ENCODE measurements at regions not wholly inside any gene's neighbourhood (a gene's known extent, or its start where the extent isn't known, plus 50 kb on each side); places are given as distances from the start of the nearest gene placed in this dataset.

DNA sequence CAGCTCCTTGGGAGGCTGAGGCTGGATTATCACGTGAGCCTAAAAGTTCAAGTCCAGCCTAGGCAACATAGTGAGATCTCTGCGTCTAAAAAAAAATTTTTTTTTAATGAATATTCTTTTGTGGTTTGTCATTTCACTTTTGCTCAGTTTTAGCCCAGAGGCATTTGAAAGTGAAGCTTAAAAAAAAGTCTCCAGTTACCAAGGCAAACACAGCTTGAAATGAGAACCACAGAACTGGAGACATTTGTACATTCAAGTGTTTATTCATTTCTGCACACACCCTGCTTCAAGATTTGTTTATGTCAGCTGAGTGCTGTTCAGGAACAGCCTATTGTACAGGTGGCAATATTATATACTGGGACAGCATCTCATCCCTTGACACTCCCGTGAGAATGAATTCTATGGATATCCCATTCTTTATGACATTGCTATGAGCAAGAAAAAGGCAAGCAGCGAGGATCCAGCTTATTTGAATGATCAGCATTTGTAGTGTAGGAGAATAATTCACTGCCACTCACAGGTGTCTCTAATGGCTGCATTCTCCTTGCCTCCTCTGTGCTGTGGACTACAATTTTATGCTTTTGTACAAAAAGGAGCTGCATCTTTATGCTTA lies 444.8 kb upstream of the GRM7 start:
- H3K27me3 ChIP-seq (ENCODE audit: control insufficient read depth, insufficient read depth, low read length), result no peaks in the 10 kb centered on the region
- H3K4me1 ChIP-seq (ENCODE audit: control insufficient read depth, insufficient read depth, low read length), result no peaks in the 10 kb centered on the region
- no peaks in the 10 kb centered on the region for H3K27me3 Mint-ChIP-seq (ENCODE audit: low read depth in 2 of 2)
- intact Hi-C loops (cut with micrococcal nuclease), result no loop called here
- no peaks in the 10 kb centered on the region for H3K36me3 Mint-ChIP-seq
- no peaks in the 10 kb centered on the region for H3K4me1 Mint-ChIP-seq
- H3K9me3 Mint-ChIP-seq, result peaks cover 3% of the 10 kb centered on the region in 2 donors
- 80% methylated on average over 3 of the region's 4 CpGs for WGBS (ENCODE audit: insufficient coverage)
- H3K4me3 ChIP-seq (ENCODE audit: low read length), result no peak overlapping the region
- no peak overlapping the region for H3K4me3 Mint-ChIP-seq
- H3K27ac Mint-ChIP-seq, result no peak overlapping the region
- no peak overlapping the region for H3K27ac ChIP-seq (ENCODE audit: low read length)
- DNase-seq, result no peak
- H3K9me3 ChIP-seq (ENCODE audit: control insufficient read depth, insufficient read depth, low read length), result no peaks in the 10 kb centered on the region
- no peaks in the 10 kb centered on the region for H3K36me3 ChIP-seq (ENCODE audit: control insufficient read depth, insufficient read depth, low read length)
- TF ChIP-seq, protein P1, sequence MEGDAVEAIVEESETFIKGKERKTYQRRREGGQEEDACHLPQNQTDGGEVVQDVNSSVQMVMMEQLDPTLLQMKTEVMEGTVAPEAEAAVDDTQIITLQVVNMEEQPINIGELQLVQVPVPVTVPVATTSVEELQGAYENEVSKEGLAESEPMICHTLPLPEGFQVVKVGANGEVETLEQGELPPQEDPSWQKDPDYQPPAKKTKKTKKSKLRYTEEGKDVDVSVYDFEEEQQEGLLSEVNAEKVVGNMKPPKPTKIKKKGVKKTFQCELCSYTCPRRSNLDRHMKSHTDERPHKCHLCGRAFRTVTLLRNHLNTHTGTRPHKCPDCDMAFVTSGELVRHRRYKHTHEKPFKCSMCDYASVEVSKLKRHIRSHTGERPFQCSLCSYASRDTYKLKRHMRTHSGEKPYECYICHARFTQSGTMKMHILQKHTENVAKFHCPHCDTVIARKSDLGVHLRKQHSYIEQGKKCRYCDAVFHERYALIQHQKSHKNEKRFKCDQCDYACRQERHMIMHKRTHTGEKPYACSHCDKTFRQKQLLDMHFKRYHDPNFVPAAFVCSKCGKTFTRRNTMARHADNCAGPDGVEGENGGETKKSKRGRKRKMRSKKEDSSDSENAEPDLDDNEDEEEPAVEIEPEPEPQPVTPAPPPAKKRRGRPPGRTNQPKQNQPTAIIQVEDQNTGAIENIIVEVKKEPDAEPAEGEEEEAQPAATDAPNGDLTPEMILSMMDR (IDR thresholded peaks at IDR 0.05), result no peak
- no peak for ATAC-seq

DNA sequence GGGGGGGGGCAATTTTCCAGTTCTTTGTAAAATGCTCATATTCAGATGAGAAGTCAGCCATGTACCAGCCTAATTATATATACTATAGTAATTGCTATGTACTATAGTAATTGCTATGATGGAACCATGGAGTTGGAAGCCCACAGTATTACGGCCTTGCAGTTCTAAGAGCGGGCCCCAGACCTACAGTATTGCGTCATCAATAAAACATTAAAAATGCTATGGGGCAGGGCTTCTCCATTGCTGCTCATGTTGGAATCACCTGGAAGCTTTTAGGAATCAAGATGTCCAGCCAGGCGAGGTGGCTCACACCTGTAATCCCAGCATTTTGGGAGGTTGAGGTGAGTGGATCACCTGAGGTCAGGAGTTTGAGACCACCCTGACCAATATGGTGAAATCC lies 443.7 kb upstream of the GRM7 start:
- H3K27me3 Mint-ChIP-seq (ENCODE audit: low read depth in 2 of 2), result no peaks in the 10 kb centered on the region
- no peaks in the 10 kb centered on the region for H3K36me3 Mint-ChIP-seq
- Histone ChIP-seq H3K27ac (ENCODE audit: low read length) (no peak overlapping the region), H3K27me3 (ENCODE audit: control insufficient read depth, insufficient read depth, low read length) (no peaks in the 10 kb centered on the region), H3K9me3 (ENCODE audit: control insufficient read depth, insufficient read depth, low read length) (no peaks in the 10 kb centered on the region), H3K4me1 (ENCODE audit: control insufficient read depth, insufficient read depth, low read length) (no peaks in the 10 kb centered on the region), H3K4me3 (ENCODE audit: low read length) (no peak overlapping the region), H3K36me3 (ENCODE audit: control insufficient read depth, insufficient read depth, low read length) (no peaks in the 10 kb centered on the region)
- no peak overlapping the region for H3K4me3 Mint-ChIP-seq
- peaks cover 3% of the 10 kb centered on the region in 2 donors for H3K9me3 Mint-ChIP-seq
- no peaks in the 10 kb centered on the region for H3K4me1 Mint-ChIP-seq
- no peak overlapping the region for H3K27ac Mint-ChIP-seq
- intact Hi-C loops (cut with micrococcal nuclease), result no loop called here
- TF ChIP-seq, protein P1 (IDR thresholded peaks at IDR 0.05), result no peak
- 67% methylated on average over 3 of the region's 4 CpGs for WGBS (ENCODE audit: insufficient coverage)
- ATAC-seq (no peak), DNase-seq (no peak)

DNA sequence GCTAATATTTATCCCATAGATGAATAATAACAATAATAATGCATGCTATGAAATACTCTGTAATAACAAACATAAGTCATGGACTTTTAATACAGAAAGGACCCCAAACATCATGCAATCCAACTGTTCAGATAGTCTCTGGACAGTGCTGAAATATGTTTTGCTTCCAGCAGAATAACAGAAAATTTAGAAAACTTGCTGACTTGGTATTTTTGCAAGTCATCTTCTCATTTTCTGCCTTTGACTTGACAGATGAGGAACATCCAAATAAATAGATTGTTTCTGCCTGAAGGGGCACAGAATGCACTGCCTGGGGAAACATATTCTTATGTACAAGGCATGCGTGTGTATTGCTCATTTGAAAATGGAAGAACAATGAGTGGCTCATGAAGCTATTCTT lies 442.4 kb upstream of the GRM7 start:
- 100% methylated on average over 1 of the region's 1 CpG for WGBS (ENCODE audit: insufficient coverage)
- no peaks in the 10 kb centered on the region for H3K36me3 ChIP-seq (ENCODE audit: control insufficient read depth, insufficient read depth, low read length)
- Mint-ChIP-seq H3K4me1 (no peaks in the 10 kb centered on the region), H3K4me3 (no peak overlapping the region), H3K27me3 (ENCODE audit: low read depth in 2 of 2) (no peaks in the 10 kb centered on the region), H3K36me3 (no peaks in the 10 kb centered on the region), H3K27ac (no peak overlapping the region), H3K9me3 (peaks cover 3 to 7% of the 10 kb centered on the region in 2 donors)
- H3K4me3 ChIP-seq (ENCODE audit: low read length), result no peak overlapping the region
- H3K9me3 ChIP-seq (ENCODE audit: control insufficient read depth, insufficient read depth, low read length), result no peaks in the 10 kb centered on the region
- TF ChIP-seq, protein P1 (IDR thresholded peaks at IDR 0.05), result no peak
- no peak for ATAC-seq
- no peaks in the 10 kb centered on the region for H3K27me3 ChIP-seq (ENCODE audit: control insufficient read depth, insufficient read depth, low read length)
- no peak for DNase-seq
- H3K27ac ChIP-seq (ENCODE audit: low read length), result no peak overlapping the region
- intact Hi-C loops (cut with micrococcal nuclease), result no loop called here
- no peaks in the 10 kb centered on the region for H3K4me1 ChIP-seq (ENCODE audit: control insufficient read depth, insufficient read depth, low read length)

Data from natural killer cell (primary cell).